HG03460 (cell line): ENCODE measurements at regions not wholly inside any gene's neighbourhood (a gene's known extent, or its start where the extent isn't known, plus 50 kb on each side); places are given as distances from the start of the nearest gene placed in this dataset.

ENCODE experiments used
- ATAC-seq: cut with Tn5 transposase; IDR thresholded peaks from one replicate; pipeline ENCODE4 v1.9.1; 2021; ENCODE audit not compliant: unreplicated experiment

DNA sequence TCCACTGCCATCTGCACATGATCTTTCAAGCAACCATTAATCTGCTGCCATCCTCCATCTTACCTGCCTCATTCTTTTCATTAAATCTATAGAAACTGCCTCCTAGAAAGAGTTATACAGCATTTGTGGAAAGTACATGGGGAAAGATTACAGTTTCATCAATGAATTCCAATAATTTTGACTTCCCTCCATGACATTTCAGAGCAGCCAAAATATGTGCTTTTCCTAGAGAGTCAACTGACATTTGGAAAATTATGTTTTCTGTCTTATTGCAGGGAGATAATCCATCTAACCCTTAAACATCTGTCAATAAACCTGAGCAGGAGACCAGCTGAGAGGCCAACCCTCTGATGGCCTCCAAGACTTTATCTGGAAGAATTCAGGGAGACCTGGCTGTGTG is 147.0 kb upstream of the CDH5 start:
- ATAC-seq = no peak

DNA sequence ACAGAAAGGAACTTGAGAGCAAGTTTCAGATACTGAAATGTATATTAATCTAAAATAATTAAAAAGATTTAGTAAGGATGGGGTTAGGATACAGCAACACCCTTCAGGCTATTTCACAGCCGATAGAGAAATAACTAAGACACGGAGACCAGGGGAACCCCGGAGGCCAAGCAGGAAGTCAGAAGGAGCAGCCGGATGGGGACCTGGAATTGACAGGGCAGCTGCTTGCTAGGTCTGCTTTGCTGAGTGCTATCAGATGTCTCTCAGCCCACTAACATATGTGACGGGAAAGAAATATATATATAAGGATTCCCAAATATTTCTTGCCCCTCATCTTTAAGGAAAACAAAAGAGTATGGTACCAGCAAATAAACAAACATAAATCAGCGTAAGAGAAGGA is 154.1 kb upstream of the CDH5 start:
- ATAC-seq = no peak

DNA sequence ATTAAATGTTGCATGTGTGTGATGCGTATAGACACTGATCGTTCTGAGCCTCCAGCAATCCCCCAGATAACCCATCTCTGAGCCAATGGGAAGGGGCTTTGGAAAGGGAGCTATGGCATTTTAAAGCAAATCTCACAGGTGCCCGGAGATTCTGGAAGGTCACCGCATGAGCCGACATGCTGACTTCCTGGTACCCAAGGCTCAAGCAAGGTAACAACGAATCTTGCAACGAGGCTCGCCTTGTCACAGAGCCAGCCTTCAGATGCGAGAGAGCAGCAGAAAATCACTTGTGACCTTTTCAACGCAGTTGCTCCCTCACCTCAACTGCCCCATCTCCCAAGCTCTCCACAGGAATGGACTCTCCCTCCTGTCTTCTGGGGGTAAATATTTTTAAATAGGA is 154.8 kb upstream of the CDH5 start:
- ATAC-seq = no peak

DNA sequence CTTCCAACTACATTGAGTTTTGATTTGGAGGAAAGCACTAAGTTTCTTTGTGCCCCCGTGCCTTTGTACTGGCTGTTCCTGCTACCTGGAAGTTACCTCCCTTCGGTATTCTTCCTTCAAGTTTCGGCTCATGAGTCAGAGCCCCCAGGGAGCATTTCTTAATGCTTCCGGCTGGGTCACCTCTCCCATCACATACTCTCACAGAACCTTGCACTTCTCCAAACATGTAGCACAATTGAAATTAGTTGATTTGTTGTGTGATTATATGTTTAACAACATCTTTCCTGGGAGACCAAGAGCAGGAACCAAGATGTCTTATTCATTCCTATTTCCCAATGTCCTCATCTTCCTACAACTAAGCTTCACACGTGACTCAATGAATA is 158.6 kb upstream of the CDH5 start:
- no peak for ATAC-seq

DNA sequence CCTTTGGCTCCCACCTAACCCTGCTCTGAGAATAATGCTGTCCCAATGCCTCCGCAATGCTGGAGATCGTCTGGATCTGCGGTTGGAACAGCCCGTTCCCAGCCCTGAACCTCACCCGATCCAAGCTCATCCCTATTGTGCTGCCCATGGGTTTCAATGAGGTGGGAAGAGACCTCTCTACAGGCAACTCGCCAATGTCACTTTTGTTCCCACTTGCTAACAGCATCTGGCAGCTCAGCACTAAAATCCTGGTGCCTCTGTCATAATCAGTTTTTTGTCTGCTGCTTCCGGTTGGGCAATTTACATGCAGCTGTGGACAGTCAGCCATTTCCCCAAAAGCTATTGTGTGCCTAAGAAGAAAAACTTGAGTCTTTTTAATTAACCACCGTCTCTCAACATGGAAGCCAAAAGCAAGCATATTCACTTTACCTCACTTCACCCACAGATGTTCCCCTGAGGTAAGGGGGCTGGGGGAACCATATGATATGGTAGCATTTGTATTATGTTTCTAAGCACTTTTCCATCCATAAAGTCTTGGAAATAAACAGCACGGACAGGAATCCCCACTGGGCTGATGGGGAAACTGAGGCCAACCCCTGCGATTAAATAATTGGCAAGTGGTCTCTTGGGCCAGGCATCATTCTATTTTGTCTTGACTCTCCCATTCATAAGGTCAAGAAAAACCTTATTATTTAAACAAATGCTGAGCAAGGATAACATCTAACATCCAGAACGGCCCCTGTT is 159.2 kb upstream of the CDH5 start:
- ATAC-seq = no peak

DNA sequence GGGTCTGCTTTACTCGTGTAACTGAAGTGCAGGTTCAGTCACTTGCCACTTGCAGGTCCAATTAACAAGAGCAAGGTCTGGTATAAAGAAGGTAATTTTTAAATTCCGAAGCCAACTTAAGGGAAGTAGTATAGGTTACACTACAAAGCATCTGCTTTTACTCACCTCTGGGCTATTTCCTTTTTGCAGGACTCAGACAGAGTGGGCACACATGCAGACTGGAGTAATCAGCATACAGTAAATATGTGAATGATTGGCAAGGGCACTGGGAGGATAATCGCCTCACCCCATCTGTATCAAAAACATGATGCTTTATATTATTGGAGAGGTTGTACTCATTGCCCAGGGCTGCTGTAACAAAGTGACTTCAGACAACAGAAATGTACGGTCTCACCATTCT is 160.1 kb upstream of the CDH5 start:
- ATAC-seq = no peak

DNA sequence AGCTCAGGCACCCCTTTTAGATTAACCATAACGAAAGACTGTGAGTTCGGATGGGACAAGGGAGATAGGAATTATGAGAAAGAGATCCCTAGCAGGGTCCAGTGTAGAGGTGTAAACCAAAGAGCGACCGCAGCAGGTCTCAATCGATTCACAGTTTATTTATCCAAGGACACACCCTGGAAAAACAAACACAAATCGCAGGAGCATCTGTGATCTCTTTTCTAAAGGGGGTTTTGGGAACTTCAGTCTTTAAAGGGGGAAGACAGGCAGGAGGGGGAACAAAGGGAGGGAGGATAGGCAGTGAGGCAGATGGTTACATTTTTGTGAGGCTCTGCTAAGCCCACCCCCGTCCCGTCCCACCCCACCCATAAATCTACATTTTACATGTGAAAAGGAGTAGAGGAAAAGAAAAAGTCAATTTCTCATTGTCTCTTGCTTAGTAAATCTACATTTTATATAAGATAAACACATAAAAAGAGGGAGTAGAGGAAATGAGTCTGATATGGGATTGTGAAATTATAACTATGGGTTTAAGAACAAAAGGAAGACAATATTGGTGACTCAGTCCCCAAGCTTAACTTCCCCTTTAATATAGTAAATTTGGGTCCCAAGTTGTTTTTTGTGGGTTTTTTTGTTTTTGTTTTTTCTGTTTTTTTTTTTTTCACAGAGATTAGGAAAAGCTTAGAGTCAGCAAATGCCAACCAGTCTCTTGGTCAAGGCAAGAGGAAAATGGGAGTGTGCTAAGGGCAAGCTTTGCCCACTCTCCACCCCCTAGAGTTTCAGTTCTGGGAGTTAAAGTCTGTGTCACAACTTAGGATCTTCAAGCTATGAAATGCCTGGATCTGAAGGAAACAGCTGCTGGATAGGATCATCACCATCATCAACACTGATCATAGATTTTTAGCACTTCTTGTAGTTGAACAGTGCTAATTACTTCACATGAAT is 160.9 kb upstream of the CDH5 start:
- ATAC-seq = no peak

DNA sequence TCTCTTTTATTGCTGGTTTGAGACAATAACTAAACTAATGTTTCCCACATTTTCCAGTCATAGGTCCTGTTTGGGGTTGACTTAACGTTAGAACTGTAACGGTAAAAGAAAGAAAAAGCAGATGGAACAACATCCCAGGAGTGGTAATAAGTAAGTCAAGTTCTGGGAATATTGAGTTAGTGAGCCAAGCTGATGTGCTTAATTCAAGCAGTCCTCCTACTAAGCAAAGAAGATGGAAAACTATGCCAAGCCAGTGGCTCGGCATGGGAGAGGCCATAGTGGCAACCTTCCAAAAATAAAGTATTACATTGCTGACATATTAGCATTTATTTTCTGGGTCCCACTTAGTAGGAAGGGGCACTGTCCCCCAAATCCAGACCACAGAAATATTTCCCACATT is 161.7 kb upstream of the CDH5 start:
- no peak for ATAC-seq

DNA sequence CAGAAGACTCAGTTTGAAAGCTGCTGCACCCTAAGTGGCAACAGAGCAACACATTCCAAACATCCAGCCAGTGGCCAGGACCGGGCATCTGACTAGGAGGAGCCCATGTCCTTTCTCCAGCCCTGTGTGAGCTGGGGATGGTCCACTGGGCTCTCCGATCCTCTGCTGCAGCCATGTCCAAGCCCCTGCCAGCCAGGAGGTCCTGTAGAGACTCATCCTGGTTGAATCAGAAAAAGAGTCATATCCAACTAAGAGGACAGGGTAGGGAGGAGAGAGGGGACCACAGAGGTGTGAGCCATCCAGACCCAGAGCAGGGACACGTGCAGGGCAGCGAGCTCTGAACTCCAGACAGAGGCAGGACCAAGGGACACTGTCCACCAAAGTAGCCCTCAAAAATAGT is 163.0 kb upstream of the CDH5 start:
- no peak for ATAC-seq

DNA sequence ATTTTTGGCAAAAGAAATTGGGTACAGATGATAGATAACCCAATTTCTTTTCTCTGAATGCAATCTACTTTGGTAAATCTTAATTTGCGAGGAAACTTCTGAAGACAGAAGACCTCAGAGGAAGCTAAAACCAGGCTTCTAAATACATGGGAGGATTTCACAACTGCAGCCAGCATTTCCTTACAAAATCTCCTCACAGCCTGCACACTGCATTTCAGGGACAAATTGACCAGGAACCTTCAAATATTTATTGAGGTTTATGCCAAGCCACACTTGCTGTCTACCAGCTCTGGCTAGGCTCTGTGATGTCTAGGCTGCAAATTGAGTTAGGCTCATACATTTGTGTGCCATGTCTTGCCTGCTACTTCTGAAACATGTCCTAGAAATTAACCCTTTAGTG is 167.3 kb upstream of the CDH5 start:
- ATAC-seq = no peak

DNA sequence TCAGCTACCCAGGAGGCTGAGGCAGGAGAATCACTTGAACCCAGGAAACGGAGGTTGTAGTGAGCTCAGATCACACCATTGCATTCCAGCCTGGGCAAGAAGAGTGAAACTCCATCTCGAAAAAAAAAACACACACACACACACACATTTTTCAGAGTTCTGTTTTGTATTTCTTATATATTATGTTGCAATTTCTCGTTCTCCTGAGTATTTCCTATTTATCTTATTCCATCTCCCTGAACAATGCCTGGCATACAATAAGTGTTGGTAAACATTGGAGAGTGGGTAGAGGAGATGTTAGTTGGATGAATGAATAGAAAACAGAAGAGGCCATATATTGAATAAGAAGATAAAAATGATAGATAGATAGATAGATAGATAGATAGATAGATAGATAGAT is 167.8 kb upstream of the CDH5 start:
- no peak for ATAC-seq

DNA sequence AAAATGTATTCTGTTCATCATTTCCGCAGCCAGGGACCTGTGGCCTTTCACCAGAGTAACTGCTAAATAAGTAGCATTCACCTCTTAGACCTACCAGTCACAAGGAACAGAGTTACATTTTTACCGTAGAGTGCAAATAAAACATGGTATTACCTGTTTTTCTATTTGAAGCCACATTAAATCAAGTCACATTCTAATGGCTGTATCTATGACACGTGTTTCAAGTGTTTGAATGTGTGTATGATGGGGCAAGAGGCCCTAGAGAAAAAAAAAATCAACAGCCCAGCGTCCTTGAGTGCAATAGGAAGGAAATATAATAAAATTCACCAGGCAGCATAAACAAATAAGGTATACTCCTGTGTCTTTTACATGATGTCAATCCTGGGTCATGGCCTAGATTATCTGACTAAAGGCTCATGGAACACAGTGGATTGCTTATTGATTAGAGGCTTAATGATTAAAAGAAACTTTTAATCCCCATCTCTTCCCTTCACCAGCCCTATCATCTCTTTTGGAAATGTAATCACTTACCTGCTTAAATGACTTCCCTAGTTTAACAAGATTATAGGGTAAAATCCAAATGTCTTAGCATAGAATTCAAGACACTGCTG is 168.7 kb upstream of the CDH5 start:
- no peak for ATAC-seq

DNA sequence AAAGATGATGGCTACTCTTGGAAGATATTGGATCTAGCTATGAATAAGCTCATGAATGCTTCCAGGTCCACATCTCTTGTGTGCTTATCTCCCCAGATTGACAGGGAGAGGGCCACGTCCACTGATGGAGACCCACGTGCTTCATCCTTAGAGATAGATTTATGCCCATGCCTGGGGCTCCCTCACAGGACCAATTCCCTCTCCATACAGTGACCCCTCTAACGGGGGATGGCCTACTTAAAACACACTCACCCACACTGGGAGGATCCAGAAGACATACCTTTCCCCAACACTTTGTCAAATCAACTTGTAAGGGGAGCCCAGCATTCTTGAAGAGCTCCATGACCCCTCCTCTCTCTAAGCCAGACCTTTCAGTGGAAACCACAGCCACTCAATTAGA is 169.7 kb upstream of the CDH5 start:
- no peak for ATAC-seq

DNA sequence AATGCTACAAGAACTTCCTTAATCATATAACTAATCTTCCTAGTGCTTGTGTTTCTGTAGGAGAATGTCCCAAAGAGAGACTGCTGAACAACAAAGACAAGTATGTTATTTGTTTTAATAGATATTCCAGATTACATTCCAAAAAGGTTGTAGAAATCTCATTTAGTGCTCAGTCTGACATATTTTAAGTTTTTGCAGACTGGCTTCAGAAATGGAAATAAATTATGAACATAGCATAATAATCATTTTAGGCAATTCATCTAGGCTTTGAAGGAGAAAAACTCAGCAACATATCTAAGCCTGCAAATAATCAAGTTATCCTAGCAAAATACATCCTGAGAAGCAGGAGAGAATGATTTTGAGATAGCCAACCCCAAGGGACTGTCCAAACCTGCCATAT is 171.6 kb upstream of the CDH5 start:
- ATAC-seq = no peak

DNA sequence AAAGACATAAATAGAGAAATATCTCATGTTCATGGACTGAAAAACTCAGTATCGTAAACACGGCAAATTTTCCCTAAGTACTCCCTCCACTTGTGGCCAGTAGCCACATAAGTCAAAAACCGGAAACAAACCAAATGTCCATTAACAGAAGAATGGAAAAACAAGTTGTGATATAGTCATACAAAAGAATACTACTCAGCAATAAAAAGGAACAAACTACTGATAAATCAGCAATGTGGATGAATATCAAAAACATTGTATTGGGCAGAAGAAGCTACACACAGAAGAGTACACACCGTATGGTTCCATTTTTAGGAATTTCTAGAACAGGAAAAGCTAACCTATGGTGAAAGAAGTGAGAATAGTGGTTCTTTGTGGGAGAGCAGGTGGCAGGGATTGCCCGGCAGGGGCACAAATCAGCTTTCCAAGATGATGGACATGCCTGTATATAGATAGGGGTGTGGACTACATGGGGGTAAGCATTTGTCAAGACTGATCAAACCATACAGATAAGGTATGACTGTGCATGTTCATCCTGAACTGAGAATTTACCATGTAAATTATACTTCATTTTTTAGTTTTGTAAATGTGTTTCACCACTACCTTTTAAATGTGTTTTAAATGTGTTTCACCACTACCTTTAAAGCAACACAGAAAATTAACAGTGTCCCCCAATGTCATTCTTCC is 172.8 kb upstream of the CDH5 start:
- no peak for ATAC-seq

DNA sequence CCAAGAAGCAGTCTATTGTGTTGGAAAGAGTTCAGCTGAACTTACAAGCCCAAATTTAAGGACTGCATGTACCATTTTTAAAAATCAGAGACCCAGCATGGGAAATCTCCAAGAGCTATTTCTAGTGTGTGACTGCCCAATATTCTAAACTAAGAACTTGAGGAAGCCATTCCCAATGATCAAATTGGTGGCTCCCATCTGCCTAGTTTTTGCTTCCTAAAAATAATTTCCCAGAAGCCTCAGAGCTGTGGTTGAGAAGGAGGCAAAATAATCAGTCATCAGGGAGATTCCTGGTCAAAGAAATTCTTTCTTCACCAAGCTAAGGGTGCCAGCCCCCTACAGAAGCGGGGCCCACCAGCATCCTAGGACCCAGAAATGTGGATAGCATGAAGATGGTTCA is 176.1 kb upstream of the CDH5 start:
- no peak for ATAC-seq

DNA sequence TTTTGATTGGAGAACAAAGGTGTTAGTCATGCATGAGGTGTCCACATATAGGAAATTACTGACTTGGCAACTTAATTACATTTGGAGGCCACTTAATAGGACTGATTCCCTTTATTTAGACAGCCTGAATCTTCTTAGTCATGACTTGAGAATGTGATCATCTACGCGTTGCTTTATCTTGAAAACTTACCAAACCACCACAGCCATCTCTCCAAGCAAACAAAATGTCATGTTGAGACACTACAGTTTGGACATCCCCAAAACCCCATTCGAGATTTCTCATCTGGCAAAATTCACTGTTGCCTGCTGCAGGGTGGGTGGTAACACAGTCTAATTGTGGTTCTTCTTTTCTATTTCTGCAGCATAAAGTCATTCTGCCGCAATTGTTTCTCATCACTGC is 176.5 kb upstream of the CDH5 start:
- no peak for ATAC-seq

DNA sequence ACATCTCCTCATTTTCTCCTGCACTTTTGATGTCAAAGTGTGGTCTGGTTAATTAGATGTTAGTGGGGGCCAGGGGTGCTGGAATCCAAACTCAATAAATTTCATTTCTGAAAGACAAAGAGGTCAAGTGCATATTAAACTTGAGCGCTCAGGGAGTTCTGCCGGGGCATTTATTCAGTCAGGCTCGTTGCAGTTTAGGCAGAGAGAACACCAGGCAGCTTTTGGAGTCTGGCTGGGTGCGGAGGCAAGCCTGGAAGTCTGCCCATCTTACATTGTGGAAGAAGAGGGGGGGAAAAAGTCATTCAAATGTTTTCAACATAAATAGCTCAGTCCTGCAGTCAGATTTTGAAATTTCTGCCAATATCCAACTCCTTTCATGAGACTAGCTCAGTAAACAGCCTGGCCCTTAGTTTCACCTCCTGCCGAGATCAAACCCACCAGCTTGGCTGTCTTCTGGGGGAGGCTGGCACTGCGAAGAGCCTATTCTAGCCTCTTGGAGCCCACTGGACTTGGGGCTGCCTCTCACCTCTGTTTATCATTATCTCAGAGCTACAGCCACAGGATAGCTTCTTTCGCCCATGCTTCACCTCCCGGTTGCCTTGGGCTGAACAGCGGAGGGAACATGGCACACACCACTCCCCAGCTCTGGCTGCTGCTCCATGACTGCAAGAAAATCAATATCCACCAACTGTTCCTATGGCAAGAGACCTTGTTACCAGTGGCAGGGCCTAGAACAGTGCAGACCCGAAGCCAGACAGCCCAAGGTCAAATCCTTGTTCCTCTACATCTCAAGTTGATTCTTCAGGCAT is 177.4 kb upstream of the CDH5 start:
- no peak for ATAC-seq

DNA sequence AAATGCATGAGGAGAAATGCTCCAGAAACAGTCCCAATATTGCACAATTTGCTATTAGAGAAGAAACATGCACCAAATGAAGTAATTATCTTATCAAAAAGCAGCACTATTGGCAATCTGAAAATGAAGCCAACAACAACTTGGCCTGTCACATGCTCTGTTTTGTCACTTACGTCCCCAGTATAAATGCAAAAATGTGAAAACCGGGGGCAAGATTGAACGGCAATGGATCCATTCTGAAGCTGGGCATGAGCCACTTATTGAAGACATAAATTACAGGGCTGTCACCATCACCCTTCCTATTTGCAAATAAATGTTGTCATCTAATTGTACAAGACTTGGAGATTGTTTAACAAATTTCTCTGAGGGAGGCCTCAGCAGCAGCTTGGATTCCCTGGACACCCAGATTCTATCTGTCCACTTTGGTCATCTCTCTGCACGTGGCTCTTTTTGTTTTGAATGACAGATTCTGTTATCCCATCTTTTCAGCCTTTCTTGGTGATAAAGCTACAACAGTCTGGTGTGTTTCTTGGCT is 180.2 kb upstream of the CDH5 start:
- ATAC-seq = no peak

DNA sequence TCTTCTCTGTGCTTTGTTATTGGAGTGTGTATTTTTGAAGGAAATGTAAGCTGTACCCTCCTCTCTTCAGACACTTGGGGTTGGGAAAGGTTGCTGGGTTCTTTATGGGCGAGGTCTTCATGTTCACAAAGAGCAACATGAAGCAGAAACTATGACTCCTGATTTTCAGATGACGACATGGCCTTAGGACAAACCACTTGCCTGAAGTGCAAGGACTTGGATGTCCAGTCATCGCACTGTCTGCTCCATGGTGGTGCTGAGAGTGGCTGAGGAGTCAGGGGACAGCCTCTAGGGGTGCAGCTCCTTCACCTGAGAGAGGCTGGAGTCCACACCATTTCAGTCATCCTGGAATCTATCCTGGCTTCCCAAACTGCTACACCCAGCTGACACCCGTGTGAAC is 183.9 kb upstream of the CDH5 start:
- no peak for ATAC-seq
